ENCODE measurements at regions not wholly inside any gene's neighbourhood (a gene's known extent, or its start where the extent isn't known, plus 50 kb on each side); places are given as distances from the start of the nearest gene placed in this dataset.

GRCh38 chr4:176470671-176471070, 150.9 kb downstream of the SPCS3 start:
- TF ChIP-seq, protein P1, sequence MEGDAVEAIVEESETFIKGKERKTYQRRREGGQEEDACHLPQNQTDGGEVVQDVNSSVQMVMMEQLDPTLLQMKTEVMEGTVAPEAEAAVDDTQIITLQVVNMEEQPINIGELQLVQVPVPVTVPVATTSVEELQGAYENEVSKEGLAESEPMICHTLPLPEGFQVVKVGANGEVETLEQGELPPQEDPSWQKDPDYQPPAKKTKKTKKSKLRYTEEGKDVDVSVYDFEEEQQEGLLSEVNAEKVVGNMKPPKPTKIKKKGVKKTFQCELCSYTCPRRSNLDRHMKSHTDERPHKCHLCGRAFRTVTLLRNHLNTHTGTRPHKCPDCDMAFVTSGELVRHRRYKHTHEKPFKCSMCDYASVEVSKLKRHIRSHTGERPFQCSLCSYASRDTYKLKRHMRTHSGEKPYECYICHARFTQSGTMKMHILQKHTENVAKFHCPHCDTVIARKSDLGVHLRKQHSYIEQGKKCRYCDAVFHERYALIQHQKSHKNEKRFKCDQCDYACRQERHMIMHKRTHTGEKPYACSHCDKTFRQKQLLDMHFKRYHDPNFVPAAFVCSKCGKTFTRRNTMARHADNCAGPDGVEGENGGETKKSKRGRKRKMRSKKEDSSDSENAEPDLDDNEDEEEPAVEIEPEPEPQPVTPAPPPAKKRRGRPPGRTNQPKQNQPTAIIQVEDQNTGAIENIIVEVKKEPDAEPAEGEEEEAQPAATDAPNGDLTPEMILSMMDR (IDR thresholded peaks at IDR 0.05): no peak
- TF ChIP-seq POLR2A (IDR thresholded peaks at IDR 0.05): no peak
